GM03348 (cell line): ENCODE measurements at regions not wholly inside any gene's neighbourhood (a gene's known extent, or its start where the extent isn't known, plus 50 kb on each side); places are given as distances from the start of the nearest gene placed in this dataset.
"Not testable (repeated sequence)": the region's sequence is repeated elsewhere in the genome, so short reads cannot be mapped to it uniquely, and the experiment has no call there.

ENCODE experiments used
- DNase-seq: peaks from one replicate; pipeline ENCODE4 v3.0.0; 2012; ENCODE audit warnings: low spot score

- no peak for DNase-seq
Measured at GRCh38 chr11:128161436-128161835, 425.9 kb downstream of the ETS1 start.

DNA sequence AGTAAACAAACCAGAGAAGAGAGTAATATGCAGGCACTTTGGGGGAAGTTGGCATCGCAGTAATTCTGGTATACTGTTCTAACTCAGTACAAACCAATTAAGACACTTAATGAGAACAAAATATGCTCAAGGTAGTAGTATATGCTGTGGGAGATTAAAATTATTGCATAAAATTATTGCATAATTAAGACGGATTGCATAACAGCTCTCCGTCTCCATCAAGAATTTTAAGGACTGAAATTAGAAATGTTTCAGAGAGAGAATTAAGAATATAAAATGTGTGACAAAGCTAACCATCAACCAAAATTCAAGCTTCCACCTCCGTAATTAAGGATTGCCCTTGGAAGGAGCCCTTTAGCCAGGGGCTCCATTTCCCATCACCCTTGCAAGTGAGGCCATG lies 428.5 kb downstream of the ETS1 start:
- no peak for DNase-seq

DNA sequence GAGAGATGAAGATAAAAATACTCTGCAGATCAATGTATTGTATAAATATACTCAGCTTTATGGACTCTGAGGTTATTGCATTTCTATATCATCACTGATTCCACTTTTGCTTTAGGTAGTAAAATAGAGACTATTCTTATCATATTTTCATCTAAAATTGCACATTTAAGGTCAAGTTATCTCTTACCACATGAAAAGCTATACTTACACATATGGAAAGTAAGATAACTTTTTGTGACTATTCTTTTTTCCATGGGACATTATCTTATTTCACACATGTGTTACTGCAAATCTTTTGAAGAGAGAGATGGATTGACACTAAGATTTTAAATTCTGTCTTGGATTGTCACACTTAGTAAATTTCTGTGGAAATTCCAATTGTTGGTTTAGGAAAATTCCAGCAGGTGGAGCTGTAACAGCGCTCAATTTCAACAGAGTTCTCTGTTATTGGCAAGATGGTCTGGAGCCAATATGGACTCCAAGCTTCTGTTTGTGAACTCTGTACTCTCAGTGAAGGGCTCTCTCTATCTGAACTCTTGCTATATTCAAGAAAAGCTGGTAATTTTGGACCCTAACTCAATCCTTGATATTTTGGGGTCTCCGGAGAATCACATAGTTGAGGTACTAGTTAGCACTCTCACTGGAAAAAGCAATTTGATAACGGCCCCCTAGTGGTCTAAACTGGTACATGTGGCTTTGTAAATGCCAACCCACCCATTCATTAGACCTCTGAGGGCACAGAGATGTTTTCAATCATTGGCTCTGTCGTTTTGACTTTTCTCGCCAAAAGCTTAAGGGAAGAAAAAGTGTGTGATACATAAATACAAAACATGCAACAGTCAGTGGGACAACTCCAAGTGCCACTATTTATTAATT lies 429.7 kb downstream of the ETS1 start:
- DNase-seq, result peak; percentile 58

DNA sequence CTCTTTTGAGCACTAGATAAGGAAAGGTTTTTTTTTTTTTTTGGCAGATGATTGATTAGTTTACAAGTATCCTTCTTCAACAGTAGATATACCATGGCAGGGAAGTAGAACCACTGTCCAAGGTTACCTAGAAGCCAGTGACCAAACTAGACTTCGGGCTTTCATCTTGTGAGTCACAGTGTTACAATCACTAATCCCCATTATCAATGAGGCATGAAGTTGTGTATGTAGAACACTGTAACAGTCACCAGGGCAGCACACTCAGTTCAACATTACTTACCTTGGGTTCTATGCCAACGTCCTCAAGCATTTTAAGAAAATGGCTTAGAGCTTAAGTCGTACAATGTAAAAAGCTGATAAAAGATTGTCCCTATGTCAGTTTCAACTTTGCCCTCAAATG lies 430.9 kb downstream of the ETS1 start:
- no peak for DNase-seq

- DNase-seq, result no peak
Measured at GRCh38 chr11:128155590-128155989, 431.8 kb downstream of the ETS1 start.

DNA sequence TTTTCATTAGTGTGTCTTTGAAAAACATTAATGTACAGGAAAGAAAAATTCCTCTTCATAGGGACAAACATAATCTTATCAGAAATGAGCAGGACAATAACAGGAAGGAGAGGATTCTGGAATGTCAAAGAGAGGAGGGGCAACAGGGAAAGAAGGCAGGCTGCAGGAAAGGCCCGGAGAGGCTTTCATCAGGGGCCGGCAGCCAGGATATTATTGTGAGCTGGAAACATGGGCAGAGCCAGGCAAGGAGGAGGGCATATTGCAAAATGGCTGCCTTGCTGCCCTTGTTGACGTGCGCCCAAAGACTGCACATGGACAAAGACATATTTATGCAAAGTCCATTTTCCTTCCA lies 433.7 kb downstream of the ETS1 start:
- DNase-seq, result no peak

- DNase-seq, result no peak
Measured at GRCh38 chr11:128152796-128153696, 434.3 kb downstream of the ETS1 start.

GRCh38 chr11:128151780-128152179 lies 435.6 kb downstream of the ETS1 start:
- no peak for DNase-seq

DNA sequence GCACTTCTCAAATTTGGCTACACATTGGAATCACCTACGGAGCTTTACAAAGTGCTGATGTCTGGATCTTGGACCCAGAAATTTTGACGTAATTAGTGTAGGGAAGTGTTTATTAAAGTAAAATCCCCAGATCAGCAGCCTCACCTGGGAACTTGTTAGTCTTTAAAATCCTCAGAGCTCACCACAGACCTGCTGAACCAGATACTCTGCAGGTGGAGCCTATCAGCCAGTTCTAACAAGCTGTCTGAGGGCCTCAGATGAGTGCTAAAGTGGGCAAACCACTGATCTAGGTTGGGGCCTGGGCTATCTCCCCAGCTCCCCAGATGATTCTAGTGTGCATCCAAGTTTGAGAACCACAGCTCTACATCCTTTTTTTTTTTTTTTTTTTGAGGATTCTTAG lies 436.0 kb downstream of the ETS1 start:
- DNase-seq, result no peak

DNA sequence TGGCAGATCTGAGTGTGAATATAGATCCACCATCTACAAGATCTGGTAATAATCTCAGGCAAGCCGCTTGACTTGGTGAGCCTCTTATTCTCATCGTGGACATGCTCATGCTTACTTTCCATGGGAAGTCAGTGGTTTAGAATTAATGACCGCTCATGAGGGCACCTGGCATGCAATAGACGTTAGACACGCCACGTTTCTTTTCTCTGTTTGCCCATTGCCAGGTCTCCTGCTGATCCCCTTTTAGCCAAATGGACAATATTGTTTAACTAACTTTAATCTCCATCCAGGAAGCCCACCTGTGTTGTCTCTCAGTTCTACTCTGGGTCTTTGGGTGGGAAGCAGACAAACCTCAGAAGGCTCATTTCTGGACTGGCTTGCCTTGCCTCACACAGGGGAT lies 439.1 kb downstream of the ETS1 start:
- DNase-seq, result no peak

DNA sequence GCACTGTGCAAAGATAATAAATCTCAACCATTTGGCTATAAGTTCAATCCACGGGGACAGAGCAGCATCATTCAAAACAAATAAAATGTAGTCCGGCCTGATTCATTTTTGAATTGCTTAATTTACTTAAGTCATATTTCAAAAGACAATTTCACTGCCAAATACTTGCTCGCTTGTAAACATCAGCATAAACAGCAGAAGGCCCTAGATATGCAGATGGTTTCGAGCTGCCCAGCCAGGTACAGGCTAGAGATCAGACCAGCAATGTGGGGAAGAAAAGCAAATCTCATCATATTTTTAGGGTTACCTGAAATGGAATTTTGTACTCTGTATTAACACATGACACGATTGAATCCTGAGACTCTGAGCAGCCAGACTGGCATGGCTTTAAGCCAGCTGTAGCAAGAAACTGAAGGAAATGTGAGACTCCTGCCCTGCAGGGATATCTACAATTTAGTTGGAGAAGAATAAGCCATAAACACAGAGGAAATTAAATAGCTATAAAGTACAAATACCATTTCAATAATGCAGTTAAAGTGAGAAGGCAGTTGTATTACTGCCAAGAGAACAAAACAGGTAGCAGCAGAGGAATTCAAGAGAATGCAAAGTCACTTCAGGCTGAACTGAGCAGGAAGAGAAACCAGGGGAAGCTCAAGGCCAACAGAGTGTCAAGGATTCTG lies 440.3 kb downstream of the ETS1 start:
- DNase-seq, result peak; percentile 6

DNA sequence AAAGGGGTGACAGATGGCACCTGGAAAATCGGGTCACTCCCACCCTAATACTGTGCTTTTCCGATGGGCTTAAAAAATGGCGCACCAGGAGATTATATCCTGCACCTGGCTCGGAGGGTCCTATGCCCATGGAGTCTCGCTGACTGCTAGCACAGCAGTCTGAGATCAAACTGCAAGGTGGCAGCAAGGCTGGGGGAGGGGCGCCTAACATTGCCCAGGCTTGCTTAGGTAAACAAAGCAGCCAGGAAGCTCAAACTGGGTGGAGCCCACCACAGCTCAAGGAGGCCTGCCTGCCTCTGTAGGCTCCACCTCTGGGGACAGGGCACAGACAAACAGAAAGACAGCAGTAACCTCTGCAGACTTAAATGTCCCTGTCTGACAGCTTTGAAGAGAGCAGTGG lies 447.1 kb downstream of the ETS1 start:
- not testable (repeated sequence) for DNase-seq

GRCh38 chr11:128135451-128135850 lies 451.9 kb downstream of the ETS1 start:
- peak; percentile 32 for DNase-seq

- no peak for DNase-seq
Measured at GRCh38 chr11:128133501-128133900, 453.9 kb downstream of the ETS1 start.

GRCh38 chr11:128130052-128130451 lies 457.3 kb downstream of the ETS1 start:
- DNase-seq, result no peak

GRCh38 chr11:128125723-128126122 lies 461.6 kb downstream of the ETS1 start:
- no peak for DNase-seq

DNA sequence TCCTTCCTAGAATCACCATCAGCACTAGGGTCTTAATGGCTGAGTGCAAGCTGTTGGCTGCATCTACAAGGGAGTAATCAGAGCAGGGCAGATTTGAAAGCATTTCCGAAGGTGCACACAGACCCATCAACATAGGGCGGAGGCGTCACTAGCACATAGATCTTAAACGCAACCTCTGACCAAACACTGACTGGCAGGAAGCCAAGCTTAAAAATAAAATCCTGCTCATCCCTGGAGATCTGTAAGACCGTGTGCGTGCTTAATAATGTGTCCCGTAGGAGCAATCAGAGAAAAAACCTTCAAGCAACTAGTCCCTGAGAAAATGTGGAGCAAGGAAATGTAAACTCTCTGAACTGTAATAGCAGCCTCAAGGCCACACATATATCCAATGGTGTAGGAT lies 470.5 kb downstream of the ETS1 start:
- DNase-seq, result no peak

GRCh38 chr11:128116447-128116846 lies 470.9 kb downstream of the ETS1 start:
- DNase-seq, result no peak

GRCh38 chr11:128105950-128106349 lies 481.4 kb downstream of the ETS1 start:
- no peak for DNase-seq

GRCh38 chr11:128105511-128105910 lies 481.8 kb downstream of the ETS1 start:
- no peak for DNase-seq

DNA sequence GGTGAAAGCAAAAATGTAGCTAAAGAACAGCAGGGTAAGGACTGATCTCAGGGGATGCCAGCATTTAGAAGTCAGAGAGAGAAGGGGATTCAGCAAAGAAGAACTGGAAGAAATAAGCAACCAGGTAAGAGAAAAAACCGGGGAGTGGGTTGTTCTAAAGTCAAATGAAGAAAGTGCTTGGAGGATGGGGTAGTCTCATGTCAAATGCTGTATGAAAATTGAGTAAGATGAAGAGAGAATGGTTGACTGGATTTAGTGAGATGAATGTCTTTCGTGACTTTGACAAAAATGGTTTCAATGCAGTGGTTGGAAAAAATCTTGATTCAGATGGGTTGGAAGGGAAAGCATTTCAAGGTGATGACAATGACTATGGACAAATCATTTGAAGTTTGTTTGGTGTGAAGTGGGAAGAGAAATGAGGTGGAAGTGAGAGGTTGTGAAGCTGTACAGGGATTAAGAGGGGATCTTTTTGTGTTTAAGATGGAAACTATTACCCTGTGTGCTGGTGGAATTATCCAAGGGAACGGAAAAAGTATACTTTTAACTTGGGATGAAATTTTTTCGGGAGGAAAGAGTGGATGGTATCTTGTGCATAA lies 484.0 kb downstream of the ETS1 start:
- DNase-seq, result no peak

GRCh38 chr11:128098781-128099180 lies 488.6 kb downstream of the ETS1 start:
- DNase-seq, result no peak
